Body of pancreas (tissue), 4 donors: ENCODE measurements at regions not wholly inside any gene's neighbourhood (a gene's known extent, or its start where the extent isn't known, plus 50 kb on each side); places are given as distances from the start of the nearest gene placed in this dataset.

Source experiments
- ATAC-seq: fragments of 150-250 bp; one replicate; pipeline ENCODE4 v1.9.1; 2016
- DNase-seq, 4 donors: peaks; one replicate each; pipeline ENCODE4 v3.0.0-alpha.2; 2019
- H3K27ac ChIP-seq, 4 donors: fragments of 200-600 bp; sonication (generic); 1 replicate in 3 of 4; 2 replicates in 1 of 4; pipeline versions ENCODE4 v1.5.1 to v1.6.1; 2016 to 2019; ENCODE audit warnings: mild to moderate bottlenecking in 1 of 4, mixed read lengths in 1 of 4, moderate library complexity in 1 of 4
- H3K27me3 ChIP-seq, 2 donors: fragments of 200-600 bp; sonication (generic); one replicate each; pipeline ENCODE4 v1.6.0; 2016; ENCODE audit warnings: mild to moderate bottlenecking in 1 of 2
- H3K36me3 ChIP-seq, 2 donors: fragments of 200-600 bp; sonication (generic); replicated peaks in 1 of 2; 2 replicates each; pipeline ENCODE4 v1.5.1; 2016; ENCODE audit warnings: low read depth in 2 of 2; ENCODE audit not compliant: insufficient read depth in 1 of 2
- H3K4me1 ChIP-seq: fragments of 200-600 bp; sonication (generic); one replicate; pipeline ENCODE4 v1.6.0; 2016
- H3K4me3 ChIP-seq, 2 donors: fragments of 200-600 bp; sonication (generic); 1 replicate in 1 of 2; 2 replicates in 1 of 2; pipeline ENCODE4 v1.5.1; 2016 to 2019
- H3K9me3 ChIP-seq, 3 donors: fragments of 200-600 bp; sonication (generic); 1 replicate in 2 of 3; 2 replicates in 1 of 3; pipeline ENCODE4 v1.5.1; 2016
- POLR2A ChIP-seq, 3 donors: fragments of 450-650 bp; IDR thresholded peaks; one replicate each; pipeline ENCODE4 v1.6.1; 2016; ENCODE audit warnings: antibody characterized with exemption in 3 of 3, mild to moderate bottlenecking in 2 of 3
- WGBS, 2 donors: methylation state at CpG; one replicate each; pipeline ENCODE4 v1.1.5; 2017; 5-methylcytosine and 5-hydroxymethylcytosine counted together
- intact Hi-C: fragments of 100-400 bp; cut with DNase I; formaldehyde crosslinking; loops from one replicate; pipeline ENCODE4 v1.15.1; 2023
- TF ChIP-seq, protein P1 (sequence below), 7 experiments: fragments of 450-650 bp in 4 of 7; fragments of 200-600 bp in 3 of 7; sonication (generic) in 3 of 7; IDR thresholded peaks; one replicate each; pipeline ENCODE4 v1.5.1; 2016 to 2019; ENCODE audit warnings: antibody characterized with exemption in 7 of 7

DNA sequence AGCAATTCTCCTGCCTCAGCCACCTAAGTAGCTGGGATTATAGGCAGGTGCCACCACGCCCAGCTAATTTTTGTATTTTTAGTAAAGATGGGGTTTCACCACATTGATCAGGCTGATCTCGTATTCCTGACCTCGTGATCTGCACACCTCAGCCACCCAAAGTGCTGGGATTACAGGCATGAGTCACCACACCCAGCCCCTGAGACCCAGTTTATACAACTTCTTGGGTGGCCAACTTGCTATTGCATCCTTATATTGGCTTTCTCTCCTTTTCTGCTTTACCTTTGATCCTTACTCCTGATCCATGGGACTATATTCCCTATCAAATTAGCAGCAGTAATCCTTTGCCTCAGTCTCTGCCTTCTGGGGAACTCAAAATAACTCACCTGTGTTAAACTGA is 659.1 kb downstream of the PRELID2 start:
- TF ChIP-seq, protein P1, sequence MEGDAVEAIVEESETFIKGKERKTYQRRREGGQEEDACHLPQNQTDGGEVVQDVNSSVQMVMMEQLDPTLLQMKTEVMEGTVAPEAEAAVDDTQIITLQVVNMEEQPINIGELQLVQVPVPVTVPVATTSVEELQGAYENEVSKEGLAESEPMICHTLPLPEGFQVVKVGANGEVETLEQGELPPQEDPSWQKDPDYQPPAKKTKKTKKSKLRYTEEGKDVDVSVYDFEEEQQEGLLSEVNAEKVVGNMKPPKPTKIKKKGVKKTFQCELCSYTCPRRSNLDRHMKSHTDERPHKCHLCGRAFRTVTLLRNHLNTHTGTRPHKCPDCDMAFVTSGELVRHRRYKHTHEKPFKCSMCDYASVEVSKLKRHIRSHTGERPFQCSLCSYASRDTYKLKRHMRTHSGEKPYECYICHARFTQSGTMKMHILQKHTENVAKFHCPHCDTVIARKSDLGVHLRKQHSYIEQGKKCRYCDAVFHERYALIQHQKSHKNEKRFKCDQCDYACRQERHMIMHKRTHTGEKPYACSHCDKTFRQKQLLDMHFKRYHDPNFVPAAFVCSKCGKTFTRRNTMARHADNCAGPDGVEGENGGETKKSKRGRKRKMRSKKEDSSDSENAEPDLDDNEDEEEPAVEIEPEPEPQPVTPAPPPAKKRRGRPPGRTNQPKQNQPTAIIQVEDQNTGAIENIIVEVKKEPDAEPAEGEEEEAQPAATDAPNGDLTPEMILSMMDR (IDR thresholded peaks at IDR 0.05): no peak
- no peak for TF ChIP-seq POLR2A (IDR thresholded peaks at IDR 0.05)
- DNase-seq (no peak), ATAC-seq (no peak)
- Histone ChIP-seq H3K9me3 (no peaks in the 10 kb centered on the region), H3K27ac (no peak overlapping the region), H3K4me1 (no peaks in the 10 kb centered on the region), H3K4me3 (no peak overlapping the region), H3K36me3 (no peaks in the 10 kb centered on the region), H3K27me3 (no peaks in the 10 kb centered on the region)
- intact Hi-C loops: no loop called here
- 81 to 84% methylated on average over 3 of the region's 3 CpGs for WGBS, 2 donors

DNA sequence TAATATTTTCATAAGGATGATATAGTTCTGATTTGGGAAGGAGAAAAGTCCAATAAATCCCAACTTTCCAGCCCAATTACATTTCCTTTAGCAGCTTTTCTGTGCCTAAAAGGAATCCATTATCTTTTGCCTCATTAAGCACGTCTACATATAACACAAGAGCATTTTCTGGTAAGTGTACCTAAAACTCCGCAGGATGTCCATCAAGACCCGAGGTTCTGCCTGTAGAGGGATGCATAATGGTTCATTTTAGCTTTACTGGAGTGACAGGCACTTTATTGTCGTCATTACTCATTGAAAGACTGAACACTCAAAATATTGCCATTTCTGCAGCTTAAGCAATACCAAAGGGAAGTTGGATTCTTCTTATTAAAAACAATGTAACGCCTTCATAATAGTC is 669.0 kb downstream of the PRELID2 start:
- H3K27me3 ChIP-seq: no peaks in the 10 kb centered on the region
- WGBS, 2 donors: 75 to 80% methylated on average over 5 of the region's 5 CpGs
- intact Hi-C loops: no loop called here

DNA sequence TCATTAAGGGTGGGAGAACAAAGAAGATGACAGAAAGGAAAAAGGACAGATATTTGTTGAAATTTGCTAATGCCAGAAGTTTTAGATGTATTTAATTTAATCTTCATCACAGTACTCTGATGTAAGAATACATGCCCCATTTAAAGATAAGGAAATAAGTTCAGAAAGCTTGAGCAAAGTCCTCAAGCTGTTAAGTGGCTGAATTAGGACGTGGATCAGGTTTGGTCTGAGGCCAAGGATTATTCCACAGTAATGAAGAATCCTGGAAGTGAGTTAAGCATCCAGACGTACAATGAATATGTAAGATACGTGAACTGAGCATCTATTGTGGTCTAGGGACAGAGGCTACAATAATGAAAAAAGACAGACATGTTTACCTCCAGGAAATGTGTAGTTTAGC is 671.3 kb downstream of the PRELID2 start:
- intact Hi-C loops: no loop called here
- 56 to 65% methylated on average over 3 of the region's 3 CpGs for WGBS, 2 donors
- H3K27me3 ChIP-seq: no peaks in the 10 kb centered on the region
- no peaks in the 10 kb centered on the region for H3K9me3 ChIP-seq
- no peak for TF ChIP-seq POLR2A (IDR thresholded peaks at IDR 0.05)
- TF ChIP-seq, protein P1 (IDR thresholded peaks at IDR 0.05): no peak
- H3K27ac ChIP-seq: no peak overlapping the region
- no peak overlapping the region for H3K4me3 ChIP-seq
- no peaks in the 10 kb centered on the region for H3K36me3 ChIP-seq
- ATAC-seq (no peak), DNase-seq (no peak)
- no peaks in the 10 kb centered on the region for H3K4me1 ChIP-seq

More for the DNA sequence above, 669.0 kb downstream of the PRELID2 start:
- DNase-seq: no peak
- TF ChIP-seq, protein P1 (IDR thresholded peaks at IDR 0.05): no peak
- no peak for TF ChIP-seq POLR2A (IDR thresholded peaks at IDR 0.05)
- H3K9me3 ChIP-seq: no peaks in the 10 kb centered on the region
- no peak overlapping the region for H3K4me3 ChIP-seq
- H3K4me1 ChIP-seq: no peaks in the 10 kb centered on the region
- no peak for ATAC-seq
- H3K27ac ChIP-seq: no peak overlapping the region
- no peaks in the 10 kb centered on the region for H3K36me3 ChIP-seq

DNA sequence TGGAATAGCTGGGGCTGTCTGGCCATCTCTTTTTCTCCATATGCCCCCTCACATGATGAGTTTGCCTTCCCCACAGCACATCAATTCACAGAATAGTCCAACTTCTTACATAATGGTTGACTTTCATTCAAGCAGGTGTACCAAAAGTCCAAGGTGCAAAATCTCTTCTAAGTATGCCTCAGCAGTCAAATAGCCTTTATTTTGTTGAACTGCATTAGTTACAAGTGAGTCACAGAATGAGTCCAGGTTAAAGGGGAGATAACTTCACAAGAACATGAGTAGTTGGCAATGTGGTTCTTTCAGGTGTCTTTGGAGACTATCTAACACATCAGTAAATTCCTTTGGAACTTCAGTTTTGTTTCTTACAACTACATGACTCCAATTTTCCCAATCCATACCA is 672.5 kb downstream of the PRELID2 start:
- no peak for DNase-seq
- no peaks in the 10 kb centered on the region for H3K27me3 ChIP-seq
- H3K4me3 ChIP-seq: no peak overlapping the region
- H3K4me1 ChIP-seq: no peaks in the 10 kb centered on the region
- no peak overlapping the region for H3K27ac ChIP-seq
- H3K36me3 ChIP-seq: no peaks in the 10 kb centered on the region
- TF ChIP-seq POLR2A (IDR thresholded peaks at IDR 0.05): no peak
- TF ChIP-seq, protein P1 (IDR thresholded peaks at IDR 0.05): no peak
- ATAC-seq: no peak
- intact Hi-C loops: no loop called here
- H3K9me3 ChIP-seq: no peaks in the 10 kb centered on the region

DNA sequence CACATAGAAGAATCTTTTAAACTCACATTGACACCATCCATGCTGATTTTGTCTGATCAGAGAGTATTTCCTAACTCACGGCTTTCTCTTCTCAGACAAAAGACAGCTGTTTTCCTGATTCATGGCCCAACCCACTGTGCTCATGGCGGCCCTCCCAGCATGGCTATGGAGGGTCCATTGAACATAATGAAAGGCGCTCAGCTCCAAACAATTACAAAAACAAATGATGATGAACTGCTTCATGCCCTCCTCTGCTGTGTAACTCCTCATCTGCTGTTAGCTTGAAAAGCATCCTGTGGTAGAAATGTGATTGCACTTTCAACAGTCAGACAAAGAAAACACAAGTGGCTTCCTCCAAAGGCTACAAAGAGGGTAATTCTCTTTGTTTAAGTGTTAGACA is 673.8 kb downstream of the PRELID2 start:
- WGBS, 2 donors: 87 to 88% methylated on average over 3 of the region's 3 CpGs
- intact Hi-C loops: no loop called here

More for the DNA sequence above, 673.8 kb downstream of the PRELID2 start:
- Histone ChIP-seq H3K27me3 (no peaks in the 10 kb centered on the region), H3K4me3 (no peak overlapping the region), H3K4me1 (no peaks in the 10 kb centered on the region), H3K27ac (no peak overlapping the region), H3K9me3 (no peaks in the 10 kb centered on the region), H3K36me3 (no peaks in the 10 kb centered on the region)
- TF ChIP-seq POLR2A (IDR thresholded peaks at IDR 0.05): no peak
- TF ChIP-seq, protein P1 (IDR thresholded peaks at IDR 0.05): no peak
- ATAC-seq (no peak), DNase-seq (no peak)
